Thyroid gland (tissue), 4 donors: ENCODE measurements at regions not wholly inside any gene's neighbourhood (a gene's known extent, or its start where the extent isn't known, plus 50 kb on each side); places are given as distances from the start of the nearest gene placed in this dataset.

Experiments
- CTCF ChIP-seq, 6 experiments: fragments of 200-600 bp in 3 of 6; fragments of 450-650 bp in 3 of 6; sonication (generic) in 3 of 6; IDR thresholded peaks; one replicate each; pipeline ENCODE4 v1.5.1; 2016 to 2019; ENCODE audit warnings: antibody characterized with exemption in 6 of 6, mild to moderate bottlenecking in 2 of 6, inconsistent platforms in 1 of 6, moderate library complexity in 1 of 6
- POLR2A ChIP-seq, 2 donors: fragments of 450-650 bp; IDR thresholded peaks; one replicate each; pipeline ENCODE4 v1.6.1; 2017; ENCODE audit warnings: antibody characterized with exemption in 2 of 2, mild to moderate bottlenecking in 2 of 2, moderate library complexity in 1 of 2

DNA sequence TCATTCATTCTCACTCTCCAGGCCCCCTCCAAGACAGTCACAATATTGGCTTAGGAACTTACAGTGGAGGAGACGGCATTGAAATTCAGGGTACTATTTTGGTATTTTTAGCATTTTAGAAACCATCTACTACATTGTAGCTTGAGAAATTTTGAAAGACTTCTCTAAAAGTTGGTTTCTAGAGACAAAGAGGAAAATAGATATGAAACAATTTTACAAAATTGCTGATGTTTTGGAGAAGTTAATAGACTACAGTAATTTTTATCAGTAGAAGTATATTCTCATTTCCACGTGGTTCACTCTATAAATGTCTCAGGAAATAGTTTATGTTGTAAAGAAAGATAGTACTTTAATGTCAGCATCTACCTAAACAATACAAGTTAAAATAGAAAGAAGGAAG lies 63.2 kb upstream of the ZSWIM6 start:
- TF ChIP-seq CTCF (IDR thresholded peaks at IDR 0.05) (no peak), POLR2A (IDR thresholded peaks at IDR 0.05) (no peak)
